H1 (cell line): ENCODE measurements at regions not wholly inside any gene's neighbourhood (a gene's known extent, or its start where the extent isn't known, plus 50 kb on each side); places are given as distances from the start of the nearest gene placed in this dataset.

Source experiments
- CTCF ChIA-PET: fragments of 300-600 bp; sonication (Branson Sonifier 250); formaldehyde crosslinking; loops from one replicate; lab custom pipeline; 2021; ENCODE audit not compliant: partially characterized antibody; lab: Charles Lee
- POLR2A ChIA-PET: fragments of 300-600 bp; sonication (Branson Sonifier 250); formaldehyde crosslinking; loops from one replicate; lab custom pipeline; 2021; ENCODE audit warnings: inconsistent platforms; ENCODE audit not compliant: partially characterized antibody; lab: Charles Lee
- DNase-seq, 2 experiments: peaks; one replicate each; pipeline versions ENCODE4 v3.0.0 to v3.0.0-alpha.2; 2010 to 2022; ENCODE audit warnings: low spot score in 2 of 2, low read depth in 1 of 2, mixed read lengths in 1 of 2
- FAIRE-seq: peaks from 2 replicates; lab custom pipeline; 2011; peaks lifted over from hg19 to GRCh38; lab: Jason Lieb, UNC
- H2AFZ ChIP-seq: 2 replicates; pipeline ENCODE4 v1.8.1; 2012; ENCODE audit warnings: low read length, inconsistent platforms
- H2AK5ac ChIP-seq: 2 replicates; pipeline ENCODE4 v1.6.1; 2013; ENCODE audit warnings: low read depth, low read length
- H2BK120ac ChIP-seq: replicated peaks from 2 replicates; pipeline ENCODE3; 2013; ENCODE audit warnings: low read depth, low read length, inconsistent platforms
- H2BK12ac ChIP-seq: 2 replicates; pipeline ENCODE4 v1.6.1; 2013; ENCODE audit warnings: low read depth, low read length
- H2BK15ac ChIP-seq: 2 replicates; pipeline ENCODE4 v1.6.1; 2013; ENCODE audit warnings: low read length
- H2BK20ac ChIP-seq: 2 replicates; pipeline ENCODE4 v1.6.1; 2013; ENCODE audit warnings: low read length
- H2BK5ac ChIP-seq: 2 replicates; pipeline ENCODE4 v1.6.1; 2013; ENCODE audit warnings: low read depth, low read length
- H3K14ac ChIP-seq: 2 replicates; pipeline ENCODE4 v1.6.1; 2013; ENCODE audit warnings: inconsistent platforms; ENCODE audit not compliant: insufficient read length
- H3K18ac ChIP-seq: 2 replicates; pipeline ENCODE4 v1.6.1; 2013; ENCODE audit warnings: low read length; ENCODE audit errors: extremely low read depth
- H3K23ac ChIP-seq: 2 replicates; pipeline ENCODE4 v1.6.1; 2013; ENCODE audit warnings: inconsistent platforms; ENCODE audit not compliant: insufficient read length
- H3K23me2 ChIP-seq: 2 replicates; pipeline ENCODE4 v1.6.1; 2013; ENCODE audit warnings: low read depth, low read length
- H3K27ac ChIP-seq: 2 replicates; pipeline ENCODE4 v1.6.1; 2011; ENCODE audit warnings: low read depth, low read length, inconsistent platforms
- H3K27me3 ChIP-seq, 4 experiments: replicated peaks in 1 of 4; 1 replicate in 1 of 4; 2 replicates in 3 of 4; pipeline versions ENCODE4 v1.6.1 to v1.8.1; 2011 to 2013; ENCODE audit warnings: low read length in 3 of 4, mild to moderate bottlenecking in 3 of 4, inconsistent platforms in 2 of 4, mixed read lengths in 2 of 4, moderate library complexity in 1 of 4; ENCODE audit not compliant: control insufficient read depth in 3 of 4, insufficient read depth in 3 of 4; ENCODE audit errors: extremely low read depth in 1 of 4
- H3K36me3 ChIP-seq, 4 experiments: 2 replicates each; pipeline versions ENCODE4 v1.6.1 to v1.8.1; 2011 to 2013; ENCODE audit warnings: mild to moderate bottlenecking in 4 of 4, low read length in 3 of 4, moderate library complexity in 2 of 4, control low read depth in 1 of 4, inconsistent platforms in 1 of 4; ENCODE audit not compliant: insufficient read depth in 4 of 4, control insufficient read depth in 2 of 4
- H3K4ac ChIP-seq: replicated peaks from 2 replicates; pipeline ENCODE3; 2013; ENCODE audit warnings: low read length, low read depth, mixed read lengths, inconsistent platforms; ENCODE audit not compliant: insufficient read length
- H3K4me1 ChIP-seq, 4 experiments: replicated peaks in 1 of 4; 1 replicate in 1 of 4; 2 replicates in 3 of 4; pipeline versions ENCODE4 v1.6.1 to v1.8.1; 2011 to 2013; ENCODE audit warnings: low read length in 3 of 4, inconsistent platforms in 2 of 4, mixed read lengths in 1 of 4; ENCODE audit not compliant: insufficient read depth in 4 of 4, control insufficient read depth in 3 of 4
- H3K4me2 ChIP-seq, 2 experiments: 2 replicates each; pipeline versions ENCODE4 v1.6.1 to v1.8.1; 2011 to 2013; ENCODE audit warnings: low read depth in 2 of 2, low read length in 2 of 2, control low read depth in 1 of 2, inconsistent platforms in 1 of 2, mild to moderate bottlenecking in 1 of 2; ENCODE audit not compliant: insufficient read depth in 1 of 2
- H3K4me3 ChIP-seq, 4 experiments: fragments of 200-600, 300-600 bp in 1 of 4; sonication (generic), shearing (Covaris generic), sonication (Bioruptor Twin) in 1 of 4; 2 replicates each; pipeline versions ENCODE4 v1.5.1 to v1.8.1; 2011 to 2016; ENCODE audit warnings: low read length in 4 of 4, low read depth in 3 of 4, control low read depth in 2 of 4, inconsistent platforms in 2 of 4, mild to moderate bottlenecking in 2 of 4, mixed read lengths in 1 of 4, moderate library complexity in 1 of 4; ENCODE audit not compliant: insufficient read depth in 2 of 4; ENCODE audit errors: extremely low read depth in 1 of 4
- H3K56ac ChIP-seq: replicated peaks from 2 replicates; pipeline ENCODE3; 2013; ENCODE audit warnings: low read depth, mild to moderate bottlenecking, mixed read lengths, low read length, inconsistent platforms; ENCODE audit not compliant: insufficient read length
- H3K79me1 ChIP-seq: 2 replicates; pipeline ENCODE4 v1.6.1; 2013; ENCODE audit warnings: low read depth, low read length, control low read depth
- H3K79me2 ChIP-seq, 2 experiments: 2 replicates each; pipeline versions ENCODE4 v1.6.1 to v1.8.1; 2012 to 2013; ENCODE audit warnings: low read length in 2 of 2, mild to moderate bottlenecking in 2 of 2, inconsistent platforms in 1 of 2; ENCODE audit not compliant: insufficient read depth in 2 of 2, control insufficient read depth in 1 of 2
- H3K9ac ChIP-seq, 4 experiments: replicated peaks in 1 of 4; 1 replicate in 1 of 4; 2 replicates in 3 of 4; pipeline versions ENCODE4 v1.6.1 to v1.8.1; 2011 to 2013; ENCODE audit warnings: low read depth in 3 of 4, low read length in 3 of 4, control low read depth in 2 of 4, mild to moderate bottlenecking in 2 of 4, moderate library complexity in 2 of 4, inconsistent platforms in 1 of 4; ENCODE audit errors: extremely low read depth in 1 of 4
- H3K9me3 ChIP-seq, 2 experiments: 2 replicates each; pipeline versions ENCODE4 v1.6.1 to v1.8.1; 2012 to 2013; ENCODE audit warnings: mild to moderate bottlenecking in 2 of 2, moderate library complexity in 2 of 2, control low read depth in 1 of 2, inconsistent platforms in 1 of 2, low read depth in 1 of 2, low read length in 1 of 2, mixed read lengths in 1 of 2; ENCODE audit not compliant: insufficient read depth in 2 of 2
- H4K20me1 ChIP-seq, 2 experiments: replicated peaks in 1 of 2; 2 replicates each; pipeline versions ENCODE3 to v1.8.1; 2011 to 2013; ENCODE audit warnings: inconsistent platforms in 2 of 2, low read length in 2 of 2, mild to moderate bottlenecking in 1 of 2; ENCODE audit not compliant: insufficient read depth in 2 of 2, control insufficient read depth in 1 of 2
- H4K5ac ChIP-seq: 2 replicates; pipeline ENCODE4 v1.6.1; 2013; ENCODE audit warnings: low read length, low read depth, mixed read lengths, inconsistent platforms; ENCODE audit not compliant: insufficient read length
- H4K8ac ChIP-seq: 2 replicates; pipeline ENCODE4 v1.8.0; 2013; ENCODE audit warnings: mild to moderate bottlenecking, moderate library complexity, low read length, inconsistent platforms; ENCODE audit not compliant: insufficient read depth; ENCODE audit errors: extremely low read depth
- H4K91ac ChIP-seq: replicated peaks from 2 replicates; pipeline ENCODE3; 2013; ENCODE audit warnings: low read length, mixed read lengths, inconsistent platforms; ENCODE audit not compliant: insufficient read length
- CTCF ChIP-seq, 3 experiments: IDR thresholded peaks; 1 replicate in 2 of 3; 2 replicates in 1 of 3; pipeline versions ENCODE4 v1.5.1 to v1.6.1; 2011; ENCODE audit warnings: low read length in 3 of 3, mild to moderate bottlenecking in 3 of 3, inconsistent platforms in 2 of 3, low read depth in 1 of 3, moderate library complexity in 1 of 3; ENCODE audit not compliant: insufficient read depth in 1 of 3; ENCODE audit errors: control extremely low read depth in 1 of 3
- GABPA ChIP-seq: IDR thresholded peaks from 2 replicates; pipeline ENCODE4 v1.6.1; 2011; ENCODE audit warnings: mild to moderate bottlenecking, low read length, moderate library complexity, borderline replicate concordance; ENCODE audit not compliant: insufficient read depth
- KDM1A ChIP-seq: fragments of 200-600, 300-600 bp; sonication (generic); IDR thresholded peaks from 2 replicates; pipeline ENCODE4 v1.7.1; 2016; ENCODE audit warnings: mild to moderate bottlenecking, low read length, borderline replicate concordance
- KDM4A ChIP-seq: IDR thresholded peaks from one replicate; pipeline ENCODE4 v1.7.1; 2012; ENCODE audit warnings: low read depth, mild to moderate bottlenecking, moderate library complexity, low read length, inconsistent platforms; ENCODE audit not compliant: severe bottlenecking
- MAFK ChIP-seq: IDR thresholded peaks from 2 replicates; pipeline ENCODE4 v1.6.1; 2012; ENCODE audit warnings: low read depth, mild to moderate bottlenecking, improper control_type of control experiment, low read length
- NRF1 ChIP-seq: IDR thresholded peaks from 2 replicates; pipeline ENCODE4 v1.6.1; 2011; ENCODE audit warnings: mild to moderate bottlenecking, low read depth, low read length, improper control_type of control experiment
- RFX5 ChIP-seq: IDR thresholded peaks from 2 replicates; pipeline ENCODE4 v1.6.1; 2011; ENCODE audit warnings: low read depth, low read length, improper control_type of control experiment, borderline replicate concordance
- RXRA ChIP-seq: IDR thresholded peaks from 2 replicates; pipeline ENCODE4 v1.6.1; 2011; ENCODE audit warnings: low read depth, mild to moderate bottlenecking, low read length, moderate library complexity; ENCODE audit not compliant: insufficient read depth
- SP4 ChIP-seq: IDR thresholded peaks from 2 replicates; pipeline ENCODE4 v1.6.1; 2012; ENCODE audit warnings: low read length, inconsistent platforms
- TCF12 ChIP-seq: IDR thresholded peaks from 2 replicates; pipeline ENCODE4 v1.6.1; 2011; ENCODE audit warnings: low read depth, mild to moderate bottlenecking, low read length
- TEAD4 ChIP-seq: IDR thresholded peaks from 2 replicates; pipeline ENCODE4 v1.6.1; 2012; ENCODE audit warnings: low read depth, low read length, inconsistent platforms, mixed read lengths
- WGBS, 2 experiments: shearing (Covaris generic) in 1 of 2; methylation state at CpG; one replicate each; pipeline versions ENCODE4 v1.1.6 to v1.1.7; 2013 to 2015; ENCODE audit warnings: low lambda C conversion rate in 2 of 2, mixed read lengths in 2 of 2, inconsistent platforms in 1 of 2, low coverage in 1 of 2, missing lambda C conversion rate in 1 of 2; ENCODE audit not compliant: insufficient replicate concordance in 2 of 2, insufficient coverage in 1 of 2, insufficient read length in 1 of 2; ENCODE audit errors: extremely low coverage in 1 of 2, missing lambda C conversion rate in 1 of 2; 5-methylcytosine and 5-hydroxymethylcytosine counted together

GRCh38 chr12:74689071-74689655, 151.5 kb downstream of the ATXN7L3B start:
- H3K4me2 ChIP-seq, result no peak overlapping the region
- H3K4me1 ChIP-seq, result no peaks in the 10 kb centered on the region
- H4K8ac ChIP-seq, result no peak overlapping the region
- no peak for DNase-seq
- H3K4ac ChIP-seq, result no peak overlapping the region
- H2BK20ac ChIP-seq, result no peak overlapping the region
- no peak overlapping the region for H3K56ac ChIP-seq
- no peaks in the 10 kb centered on the region for H3K79me2 ChIP-seq
- peak; percentile 24 for FAIRE-seq
- H4K5ac ChIP-seq, result no peak overlapping the region
- no peaks in the 10 kb centered on the region for H3K79me1 ChIP-seq
- H2AFZ ChIP-seq, result no peak overlapping the region
- H3K4me3 ChIP-seq, result no peak overlapping the region
- no peak overlapping the region for H2BK5ac ChIP-seq
- H2BK120ac ChIP-seq, result no peak overlapping the region
- no peak overlapping the region for H3K9ac ChIP-seq
- no peak overlapping the region for H2BK12ac ChIP-seq
- WGBS, 2 experiments, result 65% methylated on average over 3 of the region's 3 CpGs; no CpG with 5 or more reads in 1 of the 2 experiments
- no peak overlapping the region for H2AK5ac ChIP-seq
- H3K27ac ChIP-seq, result no peak overlapping the region
- no peaks in the 10 kb centered on the region for H3K23me2 ChIP-seq
- H3K9me3 ChIP-seq, result no peaks in the 10 kb centered on the region
- H4K20me1 ChIP-seq, result no peaks in the 10 kb centered on the region
- H4K91ac ChIP-seq, result no peak overlapping the region
- H3K14ac ChIP-seq, result no peak overlapping the region
- no peaks in the 10 kb centered on the region for H3K36me3 ChIP-seq
- no peak overlapping the region for H3K18ac ChIP-seq
- no peaks in the 10 kb centered on the region for H3K27me3 ChIP-seq
- no peak overlapping the region for H2BK15ac ChIP-seq
- no peak overlapping the region for H3K23ac ChIP-seq
- CTCF ChIA-PET, result interaction anchor here (0.7 to 2.3 kb wide), 12 partner anchors 9 to 796 kb away, joined by 3 to 10 read pairs (median 4); partner anchors contain the start of gene KCNC2
- POLR2A ChIA-PET, result no interaction called here
- TF ChIP-seq TEAD4, result no peak
- no peak for TF ChIP-seq GABPA
- no peak for TF ChIP-seq TCF12
- no peak for TF ChIP-seq KDM4A
- TF ChIP-seq NRF1, result no peak
- TF ChIP-seq SP4, result no peak
- TF ChIP-seq CTCF (IDR thresholded peaks at IDR 0.05; ENCODE audit: control extremely low read depth in 1 of 3, insufficient read depth in 1 of 3, low read depth in 1 of 3, low read length in 3 of 3), result peak in 2 of 3 experiments; percentile 8 to 46; a peak in 2 of 4 replicates
- no peak for TF ChIP-seq RFX5
- no peak for TF ChIP-seq RXRA
- no peak for TF ChIP-seq KDM1A
- TF ChIP-seq MAFK, result no peak
